Spleen (tissue), 11 donors: ENCODE measurements at regions not wholly inside any gene's neighbourhood (a gene's known extent, or its start where the extent isn't known, plus 50 kb on each side); places are given as distances from the start of the nearest gene placed in this dataset.

Experiments
- DNase-seq: peaks from one replicate; pipeline ENCODE4 v3.0.0-alpha.2; 2020
- H3K27ac ChIP-seq, 8 donors: fragments of 200-600 bp; sonication (generic) in 7 of 8; 1 replicate in 4 of 8; 2 replicates in 4 of 8; pipeline versions ENCODE4 v1.5.0 to v1.8.0; 2016 to 2021; ENCODE audit warnings: inconsistent platforms in 4 of 8, mild to moderate bottlenecking in 4 of 8, moderate library complexity in 1 of 8
- H3K27me3 ChIP-seq, 7 donors: fragments of 200-600 bp; sonication (generic) in 6 of 7; replicated peaks in 1 of 7; 1 replicate in 4 of 7; 2 replicates in 3 of 7; pipeline versions ENCODE4 v1.5.0 to v1.8.0; 2016 to 2021; ENCODE audit warnings: inconsistent platforms in 3 of 7, mild to moderate bottlenecking in 1 of 7
- H3K36me3 ChIP-seq, 6 donors: fragments of 200-600 bp; sonication (generic) in 5 of 6; 1 replicate in 4 of 6; 2 replicates in 2 of 6; pipeline versions ENCODE4 v1.5.0 to v1.8.0; 2016 to 2021; ENCODE audit warnings: inconsistent platforms in 2 of 6
- H3K4me1 ChIP-seq, 6 donors: fragments of 200-600 bp; sonication (generic) in 5 of 6; 1 replicate in 3 of 6; 2 replicates in 3 of 6; pipeline versions ENCODE4 v1.5.0 to v1.8.0; 2016 to 2021; ENCODE audit warnings: inconsistent platforms in 3 of 6
- H3K4me3 ChIP-seq, 8 donors: fragments of 200-600 bp; sonication (generic) in 7 of 8; 1 replicate in 4 of 8; 2 replicates in 4 of 8; pipeline versions ENCODE4 v1.5.0 to v1.8.0; 2016 to 2021; ENCODE audit warnings: inconsistent platforms in 4 of 8, mild to moderate bottlenecking in 4 of 8, moderate library complexity in 2 of 8
- H3K9me3 ChIP-seq, 8 donors: fragments of 200-600 bp; sonication (generic) in 7 of 8; 1 replicate in 4 of 8; 2 replicates in 4 of 8; pipeline versions ENCODE4 v1.5.0 to v1.8.0; 2016 to 2021; ENCODE audit warnings: inconsistent platforms in 4 of 8
- POLR2A ChIP-seq, 3 donors: fragments of 450-650 bp; IDR thresholded peaks; one replicate each; pipeline ENCODE4 v1.5.1; 2017; ENCODE audit warnings: antibody characterized with exemption in 3 of 3, mild to moderate bottlenecking in 1 of 3
- POLR2AphosphoS5 ChIP-seq, 3 donors: sonication (generic); formaldehyde crosslinking; IDR thresholded peaks; one replicate each; pipeline ENCODE4 v1.5.1; 2017; ENCODE audit warnings: antibody characterized with exemption in 3 of 3
- WGBS, 5 donors: extraction: QIAGEN DNeasy Blood & Tissue Kit in 3 of 5; methylation state at CpG; one replicate each; pipeline versions ENCODE4 v1.1.5 to v1.1.7; 2013 to 2018; 5-methylcytosine and 5-hydroxymethylcytosine counted together
- intact Hi-C: fragments of 100-400 bp; cut with DNase I; formaldehyde crosslinking; loops from one replicate; pipeline ENCODE4 v1.15.0; 2023; ENCODE audit warnings: low total_unique reads
- TF ChIP-seq, protein P1 (sequence below), 11 experiments: fragments of 200-600 bp in 7 of 11; fragments of 450-650 bp in 4 of 11; sonication (generic) in 4 of 11; IDR thresholded peaks in 8 of 11; conservative IDR thresholded peaks in 3 of 11; 1 replicate in 7 of 11; 2 replicates in 4 of 11; pipeline versions ENCODE4 v1.4.0 to v1.8.0; 2016 to 2021; ENCODE audit warnings: antibody characterized with exemption in 11 of 11, inconsistent platforms in 4 of 11, mild to moderate bottlenecking in 1 of 11
- donor health status: healthy with polysubstance abuse.
- donor health status: DM: no; HTN: no; CAD: no; lungs with moderate emphysema.
- donor health status: DM: no; HTN: no; CAD: no.
- donor health status: Bipolar disorder and iron deficiency.
- donor health status: healthy.
- donor health status: DM: no; HTN: no; CAD: no.
- donor health status: DM: yes; HTN: yes; CAD: no.

DNA sequence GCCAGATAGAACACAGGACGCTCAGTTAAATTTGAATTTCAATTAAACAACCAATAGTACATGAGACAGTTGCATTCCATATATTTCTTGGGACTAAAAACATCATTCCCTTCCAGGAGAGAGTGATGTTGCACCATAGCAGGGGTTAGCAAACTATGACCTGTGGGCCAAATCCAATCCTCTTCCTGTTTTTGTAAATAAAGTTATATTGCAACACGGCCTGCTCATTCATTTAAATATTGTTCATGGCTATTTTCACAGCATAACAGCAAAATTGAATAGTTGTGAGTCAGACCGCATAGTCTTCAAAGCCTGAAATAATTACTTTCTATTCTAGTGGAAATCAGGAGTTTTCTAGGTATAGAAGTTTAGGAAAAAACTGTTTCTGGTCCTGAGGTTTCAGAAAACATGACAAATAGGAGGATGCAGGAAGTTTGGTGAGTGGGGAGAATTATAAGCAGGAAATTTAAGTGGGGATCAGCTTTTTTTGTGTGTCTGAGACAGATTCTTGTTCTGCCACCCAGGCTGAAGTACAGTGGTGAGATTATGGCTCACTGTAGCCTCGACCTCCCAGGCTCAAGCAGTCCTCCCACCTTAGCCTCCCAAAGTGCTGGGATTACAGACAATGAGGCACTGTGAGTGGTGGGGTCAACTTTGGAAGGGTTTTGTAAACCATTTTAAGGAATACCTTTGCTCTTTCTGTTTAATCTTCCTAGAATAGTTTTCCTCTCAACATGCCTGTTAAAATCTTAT lies 131.5 kb downstream of the SOCS6 start:
- H3K9me3 ChIP-seq, result no peaks in the 10 kb centered on the region
- TF ChIP-seq POLR2AphosphoS5 (IDR thresholded peaks at IDR 0.05) (no peak), POLR2A (IDR thresholded peaks at IDR 0.05) (no peak)
- TF ChIP-seq, protein P1, sequence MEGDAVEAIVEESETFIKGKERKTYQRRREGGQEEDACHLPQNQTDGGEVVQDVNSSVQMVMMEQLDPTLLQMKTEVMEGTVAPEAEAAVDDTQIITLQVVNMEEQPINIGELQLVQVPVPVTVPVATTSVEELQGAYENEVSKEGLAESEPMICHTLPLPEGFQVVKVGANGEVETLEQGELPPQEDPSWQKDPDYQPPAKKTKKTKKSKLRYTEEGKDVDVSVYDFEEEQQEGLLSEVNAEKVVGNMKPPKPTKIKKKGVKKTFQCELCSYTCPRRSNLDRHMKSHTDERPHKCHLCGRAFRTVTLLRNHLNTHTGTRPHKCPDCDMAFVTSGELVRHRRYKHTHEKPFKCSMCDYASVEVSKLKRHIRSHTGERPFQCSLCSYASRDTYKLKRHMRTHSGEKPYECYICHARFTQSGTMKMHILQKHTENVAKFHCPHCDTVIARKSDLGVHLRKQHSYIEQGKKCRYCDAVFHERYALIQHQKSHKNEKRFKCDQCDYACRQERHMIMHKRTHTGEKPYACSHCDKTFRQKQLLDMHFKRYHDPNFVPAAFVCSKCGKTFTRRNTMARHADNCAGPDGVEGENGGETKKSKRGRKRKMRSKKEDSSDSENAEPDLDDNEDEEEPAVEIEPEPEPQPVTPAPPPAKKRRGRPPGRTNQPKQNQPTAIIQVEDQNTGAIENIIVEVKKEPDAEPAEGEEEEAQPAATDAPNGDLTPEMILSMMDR (IDR thresholded peaks at IDR 0.05 in 8 of 11, conservative IDR thresholded peaks at IDR 0.05 in 3 of 11), result no peak
- H3K36me3 ChIP-seq, result no peaks in the 10 kb centered on the region
- no peak for DNase-seq
- H3K27ac ChIP-seq, result peak overlapping the region in 3 of 8 donors; percentile 13 to 54 (median 18)
- peaks cover 0 to 30% (median 9%) of the 10 kb centered on the region in 6 donors for H3K4me1 ChIP-seq
- H3K27me3 ChIP-seq, result no peaks in the 10 kb centered on the region
- WGBS, 5 donors, result 59 to 77% (median 61%) methylated on average over 4 of the region's 4 CpGs
- intact Hi-C loops, result no loop called here
- H3K4me3 ChIP-seq, result no peak overlapping the region

DNA sequence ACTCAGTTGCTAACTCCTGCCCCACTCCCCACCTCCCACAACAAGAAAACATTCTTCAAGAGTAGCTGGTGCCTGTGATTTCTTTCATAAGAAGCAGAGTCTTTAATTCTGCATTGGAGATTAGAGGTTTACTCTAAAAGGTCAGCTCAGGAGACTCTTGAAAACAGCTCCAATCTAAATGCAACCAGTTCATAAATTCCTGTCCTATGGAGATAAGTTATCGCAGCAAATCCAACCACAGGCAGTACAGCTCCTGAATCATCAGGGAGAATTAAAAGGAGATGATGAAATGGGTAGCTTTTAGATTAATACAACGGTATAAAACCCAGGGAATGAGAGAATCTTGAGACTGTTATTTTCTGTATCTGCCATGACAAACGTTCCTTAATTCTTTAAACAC lies 130.7 kb downstream of the SOCS6 start:
- Histone ChIP-seq H3K36me3 (no peaks in the 10 kb centered on the region), H3K27me3 (no peaks in the 10 kb centered on the region), H3K4me3 (no peak overlapping the region), H3K4me1 (peaks cover 0 to 30% (median 9%) of the 10 kb centered on the region in 6 donors), H3K27ac (no peak overlapping the region), H3K9me3 (no peaks in the 10 kb centered on the region)
- intact Hi-C loops, result no loop called here
- WGBS, 5 donors, result 70 to 85% (median 79%) methylated on average over 3 of the region's 3 CpGs
- DNase-seq, result no peak
- TF ChIP-seq, protein P1 (IDR thresholded peaks at IDR 0.05 in 8 of 11, conservative IDR thresholded peaks at IDR 0.05 in 3 of 11), result no peak
- TF ChIP-seq POLR2AphosphoS5 (IDR thresholded peaks at IDR 0.05) (no peak), POLR2A (IDR thresholded peaks at IDR 0.05) (no peak)

DNA sequence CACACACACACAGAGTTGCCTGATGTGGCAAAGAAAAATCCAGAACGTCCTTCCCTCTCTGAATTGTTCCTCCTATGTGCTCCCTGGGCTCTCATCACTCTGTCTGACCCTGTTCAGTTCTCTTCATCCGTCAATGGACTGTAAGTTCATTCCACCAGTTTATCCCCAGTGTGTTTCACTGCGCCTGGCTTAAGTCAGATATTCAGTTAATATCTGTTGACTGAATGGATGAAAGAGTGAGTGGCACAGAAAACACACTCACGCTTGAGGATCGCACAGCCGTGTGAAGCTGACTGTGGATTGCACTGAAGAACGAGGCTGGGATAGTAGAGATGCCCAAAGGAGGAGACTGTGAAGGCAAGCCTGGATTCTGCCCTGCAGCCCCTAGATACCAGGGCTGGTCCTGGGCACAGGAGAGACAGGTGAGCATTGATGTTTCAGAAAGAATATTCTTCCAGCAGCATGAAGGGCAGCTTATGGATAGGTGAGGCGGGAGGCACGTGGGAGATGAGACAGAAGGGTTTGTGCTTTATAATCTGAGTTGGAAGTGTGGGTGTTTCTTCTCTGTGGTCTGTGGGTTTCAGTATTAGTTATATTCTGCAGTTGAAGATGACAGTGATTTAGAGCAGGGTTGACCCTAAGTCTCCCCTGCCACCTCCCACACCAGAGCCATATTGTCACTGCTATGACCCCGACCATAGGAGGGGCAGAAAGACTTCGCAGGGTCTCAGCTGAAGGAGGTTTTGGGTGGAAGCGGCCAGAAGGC lies 129.9 kb downstream of the SOCS6 start:
- Histone ChIP-seq H3K9me3 (no peaks in the 10 kb centered on the region), H3K4me3 (no peak overlapping the region), H3K27me3 (no peaks in the 10 kb centered on the region), H3K36me3 (no peaks in the 10 kb centered on the region), H3K27ac (no peak overlapping the region), H3K4me1 (peaks cover 0 to 30% (median 9%) of the 10 kb centered on the region in 6 donors)
- intact Hi-C loops, result no loop called here
- DNase-seq, result no peak
- 71 to 86% (median 77%) methylated on average over 12 of the region's 12 CpGs for WGBS, 5 donors
- TF ChIP-seq POLR2AphosphoS5 (IDR thresholded peaks at IDR 0.05) (no peak), POLR2A (IDR thresholded peaks at IDR 0.05) (no peak)
- TF ChIP-seq, protein P1 (IDR thresholded peaks at IDR 0.05 in 8 of 11, conservative IDR thresholded peaks at IDR 0.05 in 3 of 11), result no peak

DNA sequence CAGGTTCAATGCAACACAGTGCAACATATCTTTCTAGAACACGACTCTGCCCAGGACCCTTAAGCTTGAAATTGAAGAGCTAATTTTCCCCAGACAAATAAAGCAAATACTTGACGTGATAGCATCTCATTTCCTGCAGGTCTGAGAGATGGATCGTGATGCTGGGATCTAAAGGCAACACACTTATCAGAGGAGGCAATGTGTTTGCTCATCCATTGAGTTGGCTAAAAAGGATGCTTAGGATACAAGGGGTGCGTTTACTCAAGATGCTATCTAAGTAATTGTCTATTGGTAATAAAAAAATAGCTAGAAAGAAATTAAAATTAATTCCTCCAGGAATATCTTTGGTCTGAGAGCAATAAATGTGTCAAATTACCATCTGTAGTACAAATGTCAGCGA lies 129.0 kb downstream of the SOCS6 start:
- no peaks in the 10 kb centered on the region for H3K36me3 ChIP-seq
- 48 to 81% (median 77%) methylated on average over 5 of the region's 5 CpGs for WGBS, 5 donors
- peaks cover 0 to 30% (median 9%) of the 10 kb centered on the region in 6 donors for H3K4me1 ChIP-seq
- no peak overlapping the region for H3K27ac ChIP-seq
- no peaks in the 10 kb centered on the region for H3K9me3 ChIP-seq
- no peak for DNase-seq
- no peaks in the 10 kb centered on the region for H3K27me3 ChIP-seq
- TF ChIP-seq POLR2A (IDR thresholded peaks at IDR 0.05) (no peak), POLR2AphosphoS5 (IDR thresholded peaks at IDR 0.05) (no peak)
- TF ChIP-seq, protein P1 (IDR thresholded peaks at IDR 0.05 in 8 of 11, conservative IDR thresholded peaks at IDR 0.05 in 3 of 11), result no peak
- intact Hi-C loops, result no loop called here
- no peak overlapping the region for H3K4me3 ChIP-seq
